Lower leg skin (tissue), 4 donors: ENCODE measurements at regions not wholly inside any gene's neighbourhood (a gene's known extent, or its start where the extent isn't known, plus 50 kb on each side); places are given as distances from the start of the nearest gene placed in this dataset.

Experiments used
- DNase-seq, 2 donors: peaks; one replicate each; pipeline ENCODE4 v3.0.0-alpha.2; 2019; ENCODE audit warnings: low spot score in 2 of 2
- H3K4me3 ChIP-seq: fragments of 200-600 bp; sonication (generic); 2 replicates; pipeline ENCODE4 v1.5.1; 2017; ENCODE audit warnings: mild to moderate bottlenecking, low read depth; ENCODE audit not compliant: poor library complexity, severe bottlenecking
- POLR2A ChIP-seq, 2 donors: fragments of 450-650 bp; IDR thresholded peaks; one replicate each; pipeline ENCODE4 v1.6.1; 2016 to 2017; ENCODE audit warnings: antibody characterized with exemption in 2 of 2, mild to moderate bottlenecking in 1 of 2, moderate library complexity in 1 of 2
- WGBS, 2 donors: methylation state at CpG; one replicate each; pipeline ENCODE4 v1.1.5; 2018; 5-methylcytosine and 5-hydroxymethylcytosine counted together
- intact Hi-C: fragments of 100-400 bp; cut with DNase I; formaldehyde crosslinking; loops from one replicate; pipeline ENCODE4 v1.15.0; 2023; ENCODE audit warnings: low total_unique reads
- TF ChIP-seq, protein P1 (sequence below), 3 donors: fragments of 450-650 bp; IDR thresholded peaks; one replicate each; pipeline ENCODE4 v1.5.1; 2016; ENCODE audit warnings: antibody characterized with exemption in 3 of 3, mild to moderate bottlenecking in 3 of 3, moderate library complexity in 2 of 3

DNA sequence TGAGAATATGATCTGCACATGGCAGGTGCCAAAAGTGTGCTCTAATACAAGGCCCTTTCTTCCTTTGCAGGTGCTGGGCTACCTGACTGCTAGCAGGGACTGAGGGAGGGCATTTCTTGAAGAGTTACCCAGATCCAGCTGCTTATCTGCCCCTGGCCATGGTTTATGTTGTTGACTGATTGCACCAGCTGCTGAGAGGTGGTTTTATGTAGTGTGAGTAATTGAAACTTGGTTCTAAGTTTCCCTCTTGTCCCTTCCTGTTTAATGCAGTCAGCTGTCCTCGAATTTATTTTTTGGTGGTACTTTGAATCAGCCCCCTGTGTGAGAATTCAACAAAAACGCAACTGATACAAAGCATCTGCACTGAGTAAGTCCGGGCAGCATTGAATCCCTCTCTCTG lies 288.3 kb upstream of the C2CD4B start:
- DNase-seq = no peak
- WGBS, 2 donors = 71 to 83% methylated on average over 3 of the region's 3 CpGs
- no peak overlapping the region for H3K4me3 ChIP-seq
- intact Hi-C loops = no loop called here
- no peak for TF ChIP-seq POLR2A (IDR thresholded peaks at IDR 0.05)
- TF ChIP-seq, protein P1, sequence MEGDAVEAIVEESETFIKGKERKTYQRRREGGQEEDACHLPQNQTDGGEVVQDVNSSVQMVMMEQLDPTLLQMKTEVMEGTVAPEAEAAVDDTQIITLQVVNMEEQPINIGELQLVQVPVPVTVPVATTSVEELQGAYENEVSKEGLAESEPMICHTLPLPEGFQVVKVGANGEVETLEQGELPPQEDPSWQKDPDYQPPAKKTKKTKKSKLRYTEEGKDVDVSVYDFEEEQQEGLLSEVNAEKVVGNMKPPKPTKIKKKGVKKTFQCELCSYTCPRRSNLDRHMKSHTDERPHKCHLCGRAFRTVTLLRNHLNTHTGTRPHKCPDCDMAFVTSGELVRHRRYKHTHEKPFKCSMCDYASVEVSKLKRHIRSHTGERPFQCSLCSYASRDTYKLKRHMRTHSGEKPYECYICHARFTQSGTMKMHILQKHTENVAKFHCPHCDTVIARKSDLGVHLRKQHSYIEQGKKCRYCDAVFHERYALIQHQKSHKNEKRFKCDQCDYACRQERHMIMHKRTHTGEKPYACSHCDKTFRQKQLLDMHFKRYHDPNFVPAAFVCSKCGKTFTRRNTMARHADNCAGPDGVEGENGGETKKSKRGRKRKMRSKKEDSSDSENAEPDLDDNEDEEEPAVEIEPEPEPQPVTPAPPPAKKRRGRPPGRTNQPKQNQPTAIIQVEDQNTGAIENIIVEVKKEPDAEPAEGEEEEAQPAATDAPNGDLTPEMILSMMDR (IDR thresholded peaks at IDR 0.05) = no peak

DNA sequence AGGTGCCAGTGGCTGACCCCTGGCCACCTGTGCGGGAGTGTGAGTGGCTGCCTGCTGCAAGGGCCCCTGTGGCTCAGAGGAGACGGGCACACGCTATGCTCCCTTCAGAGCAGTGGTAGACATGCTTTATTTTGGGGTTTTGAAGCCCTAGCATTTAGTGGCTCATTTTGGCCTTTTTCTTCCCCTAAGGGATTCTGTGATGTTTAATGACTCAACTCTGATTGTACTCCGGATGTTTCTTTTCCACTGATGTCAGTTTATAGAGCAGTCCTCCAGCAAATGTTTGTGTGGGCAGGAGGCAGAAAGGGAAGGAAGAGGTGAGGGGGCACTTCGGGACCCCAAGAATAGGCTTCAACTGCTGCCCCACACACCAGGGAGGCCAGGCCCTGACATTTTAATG lies 288.9 kb upstream of the C2CD4B start:
- WGBS, 2 donors = 60 to 70% methylated on average over 5 of the region's 5 CpGs
- H3K4me3 ChIP-seq = no peak overlapping the region
- intact Hi-C loops = no loop called here
- no peak for DNase-seq
- no peak for TF ChIP-seq POLR2A (IDR thresholded peaks at IDR 0.05)
- TF ChIP-seq, protein P1 (IDR thresholded peaks at IDR 0.05) = no peak

DNA sequence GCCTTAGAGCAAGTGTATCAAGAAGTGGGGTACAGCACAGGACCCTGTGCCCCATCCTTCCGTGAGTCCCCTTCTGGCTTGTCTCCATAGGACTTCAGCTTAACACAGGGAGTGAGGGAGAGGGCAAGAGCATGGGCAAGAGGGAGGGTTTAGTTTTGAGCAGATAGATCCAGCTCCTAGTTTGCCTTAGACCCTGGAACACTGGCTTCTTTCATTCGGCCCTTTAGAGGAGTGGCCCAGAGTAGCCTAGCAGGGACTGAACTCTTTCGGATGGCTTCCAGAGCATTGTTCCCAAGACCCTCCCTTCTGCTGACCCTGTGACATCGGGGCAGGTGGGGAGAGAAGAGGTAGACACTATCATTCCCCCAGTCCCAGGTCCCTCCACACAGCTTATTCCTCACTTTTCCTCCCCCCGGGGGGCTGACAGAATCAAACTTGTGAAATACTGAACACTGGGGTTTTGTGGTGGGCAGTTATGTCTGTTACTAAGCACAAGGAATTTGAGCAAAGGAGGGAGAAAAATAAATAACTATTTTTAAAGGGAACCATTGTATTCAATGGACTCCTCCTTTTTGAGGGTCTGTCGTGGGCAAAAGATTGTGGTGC lies 289.6 kb upstream of the C2CD4B start:
- WGBS, 2 donors = 81 to 91% methylated on average over 6 of the region's 6 CpGs
- intact Hi-C loops = no loop called here
- no peak overlapping the region for H3K4me3 ChIP-seq
- TF ChIP-seq, protein P1 (IDR thresholded peaks at IDR 0.05) = no peak
- no peak for TF ChIP-seq POLR2A (IDR thresholded peaks at IDR 0.05)
- no peak for DNase-seq

DNA sequence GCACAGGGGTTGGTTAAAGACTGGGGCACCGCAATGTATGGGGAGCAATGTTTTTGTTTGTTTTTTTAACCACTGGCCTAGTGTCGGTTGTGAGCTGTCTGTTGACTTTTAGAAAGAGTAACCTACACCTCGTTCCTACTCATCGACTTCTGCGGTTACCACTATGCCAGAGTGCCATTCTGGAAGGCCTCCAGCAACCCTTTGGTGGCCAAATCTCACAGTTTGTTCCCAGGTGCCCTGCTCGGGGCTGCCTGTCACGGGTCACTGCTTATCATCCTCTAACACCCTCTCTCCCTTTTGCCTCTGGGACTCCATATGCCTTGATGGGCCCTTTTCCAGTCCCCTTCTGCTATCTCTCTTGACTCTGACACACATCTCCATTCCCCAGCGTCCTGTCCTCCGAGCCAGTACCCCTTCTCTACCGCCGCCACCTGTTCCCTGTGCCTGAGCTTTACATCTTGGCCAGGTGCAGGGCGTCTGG lies 290.4 kb upstream of the C2CD4B start:
- WGBS, 2 donors = 87 to 90% methylated on average over 11 of the region's 12 CpGs
- TF ChIP-seq, protein P1 (IDR thresholded peaks at IDR 0.05) = no peak
- no peak for TF ChIP-seq POLR2A (IDR thresholded peaks at IDR 0.05)
- H3K4me3 ChIP-seq = no peak overlapping the region
- DNase-seq = no peak
- intact Hi-C loops = no loop called here

DNA sequence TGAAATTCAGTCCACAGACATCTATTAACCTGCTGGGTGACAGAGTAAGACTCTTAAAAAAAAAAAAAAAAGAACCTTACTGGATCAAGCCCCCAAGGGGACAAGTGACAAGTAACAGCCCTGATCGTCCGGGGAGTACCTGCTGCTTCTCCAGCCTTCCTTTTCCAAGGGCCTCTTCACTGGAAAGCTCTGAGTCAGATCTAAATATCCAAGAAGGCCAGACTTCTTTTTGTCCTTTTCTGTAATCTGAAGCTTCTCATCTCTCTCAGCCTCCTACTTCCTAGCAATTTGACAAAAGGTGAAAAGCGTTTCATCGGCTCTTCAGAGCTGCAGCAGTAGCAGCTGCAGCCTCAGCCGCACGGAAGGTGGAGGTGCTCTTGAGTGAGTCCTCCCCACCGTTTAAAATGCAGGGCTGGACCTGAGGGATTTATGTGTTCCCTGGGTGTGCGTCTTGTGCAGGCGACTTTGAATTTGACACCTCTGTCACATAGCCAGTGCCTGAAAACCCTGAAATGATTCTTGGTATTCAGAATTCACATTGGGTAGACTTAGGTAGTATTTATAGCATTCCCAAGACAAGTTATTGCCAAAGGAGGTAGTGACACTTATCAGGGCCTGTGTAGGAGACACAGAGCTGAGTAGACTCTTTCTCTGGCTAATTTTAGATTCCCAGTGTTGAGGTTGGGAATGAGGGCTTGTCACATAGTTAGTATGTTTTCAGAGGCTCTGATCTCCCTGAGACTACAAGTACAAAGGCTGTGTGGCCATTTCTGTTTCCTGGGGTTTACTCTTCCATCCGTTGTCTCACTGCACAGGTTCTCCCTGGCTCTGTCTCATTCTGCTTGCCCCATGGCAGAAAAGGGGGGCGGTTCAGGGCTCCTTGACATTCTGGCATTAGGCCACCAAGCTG lies 291.2 kb upstream of the C2CD4B start:
- TF ChIP-seq POLR2A (IDR thresholded peaks at IDR 0.05) = no peak
- TF ChIP-seq, protein P1 (IDR thresholded peaks at IDR 0.05) = no peak
- intact Hi-C loops = no loop called here
- no peak overlapping the region for H3K4me3 ChIP-seq
- no peak for DNase-seq
- WGBS, 2 donors = 86 to 87% methylated on average over 11 of the region's 11 CpGs
